HG03066 (cell line): ENCODE measurements at regions not wholly inside any gene's neighbourhood (a gene's known extent, or its start where the extent isn't known, plus 50 kb on each side); places are given as distances from the start of the nearest gene placed in this dataset.
"Not testable (repeated sequence)": the region's sequence is repeated elsewhere in the genome, so short reads cannot be mapped to it uniquely, and the experiment has no call there.

Experiments
- ATAC-seq: cut with Tn5 transposase; IDR thresholded peaks from one replicate; pipeline ENCODE4 v1.9.1; 2021; ENCODE audit warnings: low read depth; ENCODE audit not compliant: unreplicated experiment

DNA sequence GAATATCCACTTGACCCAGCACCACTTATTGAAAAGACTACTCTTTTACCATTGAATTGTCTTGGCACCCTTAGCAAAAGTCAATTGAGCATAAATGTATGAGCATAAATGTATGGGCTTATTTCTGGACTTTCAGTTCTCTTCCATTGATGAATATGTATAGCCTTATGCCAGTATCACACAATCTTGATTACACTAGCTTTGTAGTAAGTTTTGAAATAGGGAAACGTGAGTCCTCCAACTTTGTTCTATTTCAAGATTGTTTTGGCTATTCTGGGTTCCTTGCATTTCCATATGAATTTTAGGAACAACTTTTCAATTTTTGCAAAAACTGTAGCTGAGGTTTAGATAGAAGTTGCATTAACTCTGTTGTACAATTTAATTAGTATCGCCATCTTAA, 601.0 kb downstream of the TLE1 start:
- no peak for ATAC-seq

- ATAC-seq, result no peak
These were observed 602.9 kb downstream of the TLE1 start for GRCh38 chr9:81086416-81086815.

- no peak for ATAC-seq
These were observed 605.4 kb downstream of the TLE1 start for GRCh38 chr9:81083854-81084512.

DNA sequence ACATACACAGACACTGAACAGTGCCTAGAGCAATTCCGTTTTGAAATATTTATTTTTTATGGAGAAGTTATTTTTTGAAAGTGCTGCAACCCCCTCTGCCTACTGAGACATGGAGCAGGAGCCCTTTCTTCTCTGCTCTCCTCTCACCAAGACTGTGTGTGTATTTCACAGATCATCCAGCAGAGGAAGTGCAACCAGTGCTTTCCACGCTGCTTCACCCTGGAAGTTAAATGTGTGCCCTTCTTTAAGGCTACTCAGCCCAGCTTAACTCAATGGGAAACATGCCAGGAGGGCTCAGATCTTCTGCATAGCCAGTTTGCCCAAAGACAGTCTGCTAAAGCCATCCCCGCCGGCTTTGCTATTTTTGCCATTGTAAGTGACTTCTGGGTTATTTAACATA, 606.3 kb downstream of the TLE1 start:
- ATAC-seq, result no peak

- no peak for ATAC-seq
These were observed 607.1 kb downstream of the TLE1 start for GRCh38 chr9:81082221-81082620.

GRCh38 chr9:81080900-81081299, 608.4 kb downstream of the TLE1 start:
- ATAC-seq, result no peak

- ATAC-seq, result no peak
These were observed 609.2 kb downstream of the TLE1 start for GRCh38 chr9:81080185-81080584.

- no peak for ATAC-seq
These were observed 610.3 kb downstream of the TLE1 start for GRCh38 chr9:81079055-81079454.

GRCh38 chr9:81078555-81078954, 610.8 kb downstream of the TLE1 start:
- no peak for ATAC-seq

- ATAC-seq, result no peak
These were observed 611.8 kb downstream of the TLE1 start for GRCh38 chr9:81077572-81077971.

- ATAC-seq, result no peak
These were observed 613.2 kb downstream of the TLE1 start for GRCh38 chr9:81076131-81076530.

DNA sequence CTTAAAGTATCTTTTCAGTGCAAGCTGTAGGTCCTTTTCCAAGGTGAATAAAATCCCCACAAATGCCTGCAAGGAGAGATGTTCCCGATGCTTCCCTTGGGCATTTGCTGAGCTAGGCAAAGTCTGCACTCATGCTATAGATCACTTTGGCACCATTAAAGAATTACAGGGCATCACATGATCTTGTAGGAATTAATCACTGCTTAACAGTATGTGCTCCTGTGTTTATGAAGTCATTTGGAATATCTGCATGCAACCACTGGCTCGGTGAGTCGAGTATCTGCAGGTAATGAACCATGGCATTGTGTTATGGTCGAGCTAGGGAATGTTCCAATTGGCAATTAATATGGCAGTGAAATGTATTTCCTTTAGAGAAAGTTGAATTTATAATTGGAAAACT, 615.1 kb downstream of the TLE1 start:
- no peak for ATAC-seq

- ATAC-seq, result no peak
These were observed 615.5 kb downstream of the TLE1 start for GRCh38 chr9:81073821-81074220.

- ATAC-seq, result no peak
These were observed 616.6 kb downstream of the TLE1 start for GRCh38 chr9:81072758-81073157.

DNA sequence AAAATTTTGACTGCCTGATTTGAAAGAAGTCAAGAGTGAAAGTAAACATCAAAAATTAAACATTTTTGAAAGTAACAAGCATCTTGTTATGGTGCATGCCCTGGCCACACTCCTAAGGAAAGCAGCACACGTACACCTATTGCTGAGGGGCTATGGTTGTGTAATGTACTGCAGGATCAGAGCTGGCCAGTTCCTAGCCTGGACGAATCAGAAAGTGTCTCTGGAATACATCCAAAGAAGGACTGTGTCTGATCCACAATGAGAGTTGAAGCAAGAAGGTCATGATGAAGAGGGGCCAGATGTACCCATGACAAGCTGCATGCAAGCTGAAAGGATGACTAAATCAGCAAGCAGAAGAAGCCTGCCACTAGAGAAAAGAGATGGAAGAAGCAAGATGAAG, 618.2 kb downstream of the TLE1 start:
- no peak for ATAC-seq

GRCh38 chr9:81070689-81071088, 618.7 kb downstream of the TLE1 start:
- ATAC-seq, result no peak

- no peak for ATAC-seq
These were observed 619.4 kb downstream of the TLE1 start for GRCh38 chr9:81069923-81070322.

DNA sequence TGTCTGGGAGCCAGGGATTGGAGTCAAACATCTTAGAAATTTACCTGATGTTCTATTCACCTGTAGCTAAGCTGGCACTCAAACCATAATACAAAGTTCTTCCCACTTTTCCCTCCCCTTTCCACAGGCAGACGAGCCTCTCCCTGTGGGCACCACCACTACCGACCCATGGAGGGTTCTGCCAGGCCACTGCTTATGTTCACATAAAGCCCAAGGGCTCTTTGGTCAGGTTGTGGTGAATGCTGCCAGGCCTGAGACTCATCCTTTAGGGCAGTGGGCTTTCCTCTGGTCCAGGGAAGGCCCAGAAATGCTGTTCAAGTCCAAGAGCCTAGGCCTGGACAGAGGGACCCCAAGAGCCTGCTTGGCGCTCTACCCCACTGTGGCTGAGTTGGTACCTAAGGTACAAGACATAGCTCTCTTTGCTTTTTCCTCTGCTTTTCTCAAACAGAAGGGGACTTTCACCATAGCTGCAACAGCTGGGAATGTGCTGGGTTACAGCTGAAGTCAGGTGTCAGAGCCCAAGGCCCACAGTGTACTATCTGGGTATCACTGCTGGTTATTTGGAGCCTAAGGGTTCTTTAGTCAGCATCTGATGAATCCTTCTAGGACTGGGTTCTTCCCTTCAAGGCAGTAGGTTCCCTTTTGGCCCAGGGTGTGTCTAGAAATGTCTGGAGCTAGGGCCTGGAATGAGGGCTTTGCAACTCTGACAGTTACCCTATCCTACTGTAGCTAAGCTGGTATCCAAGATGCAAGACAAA, 620.1 kb downstream of the TLE1 start:
- ATAC-seq, result no peak

DNA sequence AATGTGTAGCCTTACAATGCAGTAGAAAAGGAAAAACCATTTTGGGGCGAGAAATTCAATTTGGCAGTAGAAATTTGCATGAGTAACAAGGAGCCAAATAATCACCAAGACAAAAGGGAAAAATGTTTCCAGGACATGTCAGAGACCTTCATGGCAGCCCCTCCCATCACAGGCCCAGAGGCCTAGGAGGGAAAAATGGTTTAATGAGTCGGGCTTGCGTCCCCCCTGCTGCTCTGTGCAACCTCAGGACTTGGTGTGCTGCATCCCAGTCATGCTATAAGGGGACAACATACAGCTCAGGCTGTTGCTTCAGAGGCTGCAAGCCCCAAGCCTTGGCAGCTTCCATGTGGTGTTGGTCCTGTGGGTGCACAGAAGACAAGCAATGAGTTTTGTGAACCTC, 626.4 kb downstream of the TLE1 start:
- not testable (repeated sequence) for ATAC-seq

DNA sequence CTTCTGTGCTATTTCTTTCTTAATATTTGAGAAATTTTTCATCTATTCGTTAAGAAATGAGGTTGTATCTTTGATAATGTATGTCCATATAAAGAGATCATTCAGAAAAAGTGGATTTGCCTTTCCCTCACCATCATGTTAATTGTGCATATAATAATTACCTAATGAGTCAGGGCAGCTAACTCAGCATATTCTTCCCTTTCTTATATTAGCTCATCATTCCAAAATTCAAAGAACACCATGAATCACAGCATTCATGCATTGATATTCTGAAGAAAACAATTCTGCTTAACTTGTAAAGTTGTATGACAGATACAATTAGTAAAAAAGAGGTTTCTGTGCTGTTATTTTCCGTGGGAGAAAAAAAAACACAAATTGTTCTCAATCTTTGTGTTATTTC, 630.6 kb downstream of the TLE1 start:
- no peak for ATAC-seq

- no peak for ATAC-seq
These were observed 635.9 kb downstream of the TLE1 start for GRCh38 chr9:81053298-81054025.

GRCh38 chr9:81052846-81053245, 636.5 kb downstream of the TLE1 start:
- no peak for ATAC-seq
